H9 (cell line): ENCODE measurements at regions not wholly inside any gene's neighbourhood (a gene's known extent, or its start where the extent isn't known, plus 50 kb on each side); places are given as distances from the start of the nearest gene placed in this dataset.

Experiments used
- DNase-seq: peaks from one replicate; pipeline ENCODE4 v3.0.0-alpha.2; 2017
- H2AFZ ChIP-seq: one replicate; pipeline ENCODE4 v1.6.1; 2013; ENCODE audit warnings: mild to moderate bottlenecking, low read length, control low read depth, moderate library complexity
- H2AK5ac ChIP-seq: 2 replicates; pipeline ENCODE4 v1.6.1; 2013; ENCODE audit warnings: low read length, control low read depth, mixed read lengths; ENCODE audit not compliant: insufficient read length
- H2BK120ac ChIP-seq: one replicate; pipeline ENCODE4 v1.6.1; 2013; ENCODE audit warnings: low read depth, mild to moderate bottlenecking, low read length, control low read depth, inconsistent platforms; ENCODE audit not compliant: poor library complexity, severe bottlenecking
- H2BK12ac ChIP-seq: 2 replicates; pipeline ENCODE4 v1.6.1; 2013; ENCODE audit warnings: low read length, control low read depth, mixed read lengths, low read depth; ENCODE audit not compliant: insufficient read length
- H2BK15ac ChIP-seq: 2 replicates; pipeline ENCODE4 v1.6.1; 2013; ENCODE audit warnings: low read depth, low read length, control low read depth
- H2BK20ac ChIP-seq: one replicate; pipeline ENCODE4 v1.6.1; 2013; ENCODE audit warnings: low read depth, mild to moderate bottlenecking, low read length, control low read depth, inconsistent platforms; ENCODE audit not compliant: poor library complexity, severe bottlenecking
- H2BK5ac ChIP-seq: 2 replicates; pipeline ENCODE4 v1.6.1; 2013; ENCODE audit warnings: low read length, control low read depth, mixed read lengths; ENCODE audit not compliant: insufficient read length
- H3K14ac ChIP-seq: 2 replicates; pipeline ENCODE4 v1.6.1; 2013; ENCODE audit warnings: low read length, control low read depth; ENCODE audit not compliant: insufficient read depth
- H3K18ac ChIP-seq: 2 replicates; pipeline ENCODE4 v1.6.1; 2013; ENCODE audit warnings: low read depth, mild to moderate bottlenecking, mixed read lengths, low read length, control low read depth; ENCODE audit not compliant: insufficient read length
- H3K23ac ChIP-seq: 2 replicates; pipeline ENCODE4 v1.6.1; 2013; ENCODE audit warnings: low read length, control low read depth, mixed read lengths, low read depth; ENCODE audit not compliant: insufficient read length
- H3K23me2 ChIP-seq: 2 replicates; pipeline ENCODE4 v1.6.1; 2013; ENCODE audit warnings: low read depth, mild to moderate bottlenecking, mixed read lengths, low read length, control low read depth; ENCODE audit not compliant: insufficient read length, poor library complexity, severe bottlenecking
- H3K27ac ChIP-seq: 2 replicates; pipeline ENCODE4 v1.5.1; 2013; ENCODE audit warnings: low read length, control low read depth, mixed read lengths, low read depth; ENCODE audit not compliant: insufficient read length
- H3K27me3 ChIP-seq: 2 replicates; pipeline ENCODE4 v1.6.1; 2013; ENCODE audit warnings: low read length, control low read depth, inconsistent platforms; ENCODE audit not compliant: insufficient read depth
- H3K4ac ChIP-seq: 2 replicates; pipeline ENCODE4 v1.6.1; 2013; ENCODE audit warnings: low read depth, mild to moderate bottlenecking, control low read depth, inconsistent platforms, low read length, moderate library complexity
- H3K4me1 ChIP-seq: 2 replicates; pipeline ENCODE4 v1.6.1; 2013; ENCODE audit warnings: low read length, control low read depth, inconsistent platforms; ENCODE audit not compliant: insufficient read depth
- H3K4me2 ChIP-seq: 2 replicates; pipeline ENCODE4 v1.6.1; 2013; ENCODE audit warnings: low read length, control low read depth, mixed read lengths; ENCODE audit not compliant: insufficient read length, insufficient read depth
- H3K56ac ChIP-seq: 2 replicates; pipeline ENCODE4 v1.6.1; 2013; ENCODE audit warnings: low read depth, mild to moderate bottlenecking, mixed read lengths, low read length, control low read depth; ENCODE audit not compliant: insufficient read length
- H3K79me1 ChIP-seq: 2 replicates; pipeline ENCODE4 v1.6.1; 2013; ENCODE audit warnings: low read depth, mild to moderate bottlenecking, moderate library complexity, low read length, control low read depth, inconsistent platforms; ENCODE audit not compliant: insufficient read depth, poor library complexity, severe bottlenecking
- H3K79me2 ChIP-seq: 2 replicates; pipeline ENCODE4 v1.6.1; 2013; ENCODE audit warnings: low read length, control low read depth, inconsistent platforms; ENCODE audit not compliant: insufficient read depth
- H3K9ac ChIP-seq: 2 replicates; pipeline ENCODE4 v1.6.1; 2013; ENCODE audit warnings: low read length, control low read depth, mixed read lengths; ENCODE audit not compliant: insufficient read length; ENCODE audit errors: extremely low read depth
- H3K9me3 ChIP-seq: one replicate; pipeline ENCODE4 v1.6.1; 2013; ENCODE audit warnings: low read depth, low read length, inconsistent platforms; ENCODE audit not compliant: control insufficient read depth
- H3T11ph ChIP-seq: one replicate; pipeline ENCODE4 v1.6.1; 2013; ENCODE audit warnings: mild to moderate bottlenecking, low read length, control low read depth, inconsistent platforms
- H4K20me1 ChIP-seq: one replicate; pipeline ENCODE4 v1.6.1; 2013; ENCODE audit not compliant: control insufficient read depth, insufficient read length, insufficient read depth
- H4K5ac ChIP-seq: 2 replicates; pipeline ENCODE4 v1.6.1; 2013; ENCODE audit warnings: low read depth, mild to moderate bottlenecking, mixed read lengths, low read length, control low read depth; ENCODE audit not compliant: insufficient read length
- H4K8ac ChIP-seq: replicated peaks from 2 replicates; pipeline ENCODE4 v1.6.1; 2013; ENCODE audit warnings: low read length, control low read depth, mixed read lengths, low read depth; ENCODE audit not compliant: insufficient read length
- H4K91ac ChIP-seq: 2 replicates; pipeline ENCODE4 v1.6.1; 2013; ENCODE audit warnings: low read depth, mild to moderate bottlenecking, moderate library complexity, mixed read lengths, low read length, control low read depth; ENCODE audit not compliant: insufficient read length
- H3K27ac Mint-ChIP-seq, 3 experiments: 2 replicates in 2 of 3; 3 replicates in 1 of 3; pipeline ENCODE4 v1.8.0; 2020 to 2021; ENCODE audit warnings: mixed read lengths in 3 of 3, mild to moderate bottlenecking in 1 of 3, moderate library complexity in 1 of 3
- H3K27me3 Mint-ChIP-seq: 2 replicates; pipeline ENCODE4 v1.8.0; 2021; ENCODE audit warnings: low read depth, mild to moderate bottlenecking, moderate library complexity, mixed read lengths
- H3K36me3 Mint-ChIP-seq, 3 experiments: 2 replicates in 2 of 3; 3 replicates in 1 of 3; pipeline ENCODE4 v1.8.0; 2020 to 2021; ENCODE audit warnings: low read depth in 3 of 3, mixed read lengths in 3 of 3; ENCODE audit not compliant: insufficient read depth in 1 of 3
- H3K4me1 Mint-ChIP-seq, 2 experiments: 2 replicates each; pipeline ENCODE4 v1.8.0; 2020; ENCODE audit warnings: mixed read lengths in 2 of 2
- H3K4me3 Mint-ChIP-seq, 2 experiments: 2 replicates in 1 of 2; 3 replicates in 1 of 2; pipeline ENCODE4 v1.8.0; 2020 to 2021; ENCODE audit warnings: mild to moderate bottlenecking in 2 of 2, mixed read lengths in 2 of 2, moderate library complexity in 1 of 2
- H3K9me3 Mint-ChIP-seq, 2 experiments: 2 replicates in 1 of 2; 3 replicates in 1 of 2; pipeline ENCODE4 v1.8.0; 2020; ENCODE audit warnings: mild to moderate bottlenecking in 2 of 2, mixed read lengths in 2 of 2, moderate library complexity in 1 of 2
- WGBS: extraction: QIAGEN DNeasy Blood & Tissue Kit; methylation state at CpG from one replicate; pipeline ENCODE4 v1.1.7; 2013; ENCODE audit warnings: missing lambda C conversion rate, low lambda C conversion rate, mixed read lengths; ENCODE audit not compliant: insufficient read length; ENCODE audit errors: extremely low coverage; 5-methylcytosine and 5-hydroxymethylcytosine counted together
- TF ChIP-seq, protein P1 (sequence below): fragments of 200-600 bp; sonication (generic); conservative IDR thresholded peaks from 3 replicates; pipeline ENCODE4 v1.8.0; 2021; ENCODE audit warnings: antibody characterized with exemption, mild to moderate bottlenecking

DNA sequence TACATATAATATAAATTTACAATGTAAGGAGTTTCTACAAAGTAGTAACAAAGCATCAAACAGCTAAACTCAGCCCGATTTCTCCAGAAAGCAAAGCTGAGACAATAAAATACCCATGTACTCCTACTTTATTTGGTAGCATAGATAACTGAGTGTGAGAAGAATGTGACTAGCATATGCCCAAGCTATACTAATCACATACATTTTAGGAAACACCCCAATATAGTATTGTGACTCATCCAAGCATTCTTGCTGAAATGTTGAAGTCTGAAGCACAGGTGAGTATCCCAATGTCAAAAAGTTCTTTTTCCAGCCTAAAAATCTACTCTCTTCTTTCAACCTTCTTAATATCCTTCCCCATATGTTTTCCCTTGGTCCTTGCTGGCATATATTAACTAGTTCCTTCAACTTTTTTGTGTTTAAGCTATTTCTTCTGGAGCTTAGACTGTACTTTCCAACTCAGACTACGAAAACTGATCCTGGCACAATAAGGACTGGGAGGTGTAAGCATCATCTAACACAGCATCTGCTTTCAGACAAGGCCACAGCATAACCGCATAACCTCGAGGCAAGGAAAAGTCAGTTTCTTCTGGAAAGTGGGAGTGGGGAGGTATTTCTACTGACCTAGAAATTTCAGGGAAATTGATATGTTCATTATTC is 163.0 kb upstream of the RNPC3 start:
- Histone ChIP-seq H3K23ac (no peak overlapping the region), H3K4ac (no peak overlapping the region), H3K4me2 (no peak overlapping the region), H2AFZ (no peak overlapping the region), H3K9me3 (no peaks in the 10 kb centered on the region), H4K91ac (no peak overlapping the region), H3T11ph (no peak overlapping the region), H3K27me3 (no peaks in the 10 kb centered on the region), H2BK20ac (no peak overlapping the region), H2BK5ac (no peak overlapping the region), H4K20me1 (no peaks in the 10 kb centered on the region), H4K8ac (no peak overlapping the region), H3K9ac (no peak overlapping the region), H4K5ac (no peak overlapping the region), H2BK12ac (no peak overlapping the region), H3K56ac (no peak overlapping the region), H2BK15ac (no peak overlapping the region), H3K27ac (no peak overlapping the region), H3K23me2 (no peaks in the 10 kb centered on the region), H3K79me2 (no peaks in the 10 kb centered on the region), H3K4me1 (no peaks in the 10 kb centered on the region), H3K18ac (no peak overlapping the region), H2AK5ac (no peak overlapping the region), H3K79me1 (no peaks in the 10 kb centered on the region), H3K14ac (no peak overlapping the region), H2BK120ac (no peak overlapping the region)
- Mint-ChIP-seq H3K36me3 (no peaks in the 10 kb centered on the region), H3K27ac (no peak overlapping the region), H3K4me3 (no peak overlapping the region), H3K27me3 (no peaks in the 10 kb centered on the region), H3K9me3 (no peaks in the 10 kb centered on the region), H3K4me1 (no peaks in the 10 kb centered on the region)
- TF ChIP-seq, protein P1, sequence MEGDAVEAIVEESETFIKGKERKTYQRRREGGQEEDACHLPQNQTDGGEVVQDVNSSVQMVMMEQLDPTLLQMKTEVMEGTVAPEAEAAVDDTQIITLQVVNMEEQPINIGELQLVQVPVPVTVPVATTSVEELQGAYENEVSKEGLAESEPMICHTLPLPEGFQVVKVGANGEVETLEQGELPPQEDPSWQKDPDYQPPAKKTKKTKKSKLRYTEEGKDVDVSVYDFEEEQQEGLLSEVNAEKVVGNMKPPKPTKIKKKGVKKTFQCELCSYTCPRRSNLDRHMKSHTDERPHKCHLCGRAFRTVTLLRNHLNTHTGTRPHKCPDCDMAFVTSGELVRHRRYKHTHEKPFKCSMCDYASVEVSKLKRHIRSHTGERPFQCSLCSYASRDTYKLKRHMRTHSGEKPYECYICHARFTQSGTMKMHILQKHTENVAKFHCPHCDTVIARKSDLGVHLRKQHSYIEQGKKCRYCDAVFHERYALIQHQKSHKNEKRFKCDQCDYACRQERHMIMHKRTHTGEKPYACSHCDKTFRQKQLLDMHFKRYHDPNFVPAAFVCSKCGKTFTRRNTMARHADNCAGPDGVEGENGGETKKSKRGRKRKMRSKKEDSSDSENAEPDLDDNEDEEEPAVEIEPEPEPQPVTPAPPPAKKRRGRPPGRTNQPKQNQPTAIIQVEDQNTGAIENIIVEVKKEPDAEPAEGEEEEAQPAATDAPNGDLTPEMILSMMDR = no peak
- no CpG with 5 or more reads among the region's 4 CpGs for WGBS
- DNase-seq = no peak
